HCT116 (cell line): ENCODE measurements at regions not wholly inside any gene's neighbourhood (a gene's known extent, or its start where the extent isn't known, plus 50 kb on each side); places are given as distances from the start of the nearest gene placed in this dataset.

Source experiments
- ATAC-seq: fragments of 200-7000 bp; cut with Tn5 transposase; 2 replicates; pipeline ENCODE4 v1.9.1; 2020; ENCODE audit warnings: mild to moderate bottlenecking, moderate library complexity
- BruUV-seq: library from RNA; stranded (reverse); fragments of 400-500 nt; replicated peaks from 2 replicates; lab custom pipeline; 2021; lab: Mats Ljungman, UMichigan
- CTCF ChIA-PET: fragments of 300-600 bp; sonication (Branson Sonifier 250); formaldehyde crosslinking; loops from one replicate; lab custom pipeline; 2021; ENCODE audit warnings: antibody characterized with exemption; lab: Charles Lee
- POLR2A ChIA-PET: fragments of 300-600, 350-600 bp; sonication (Branson Sonifier 250); formaldehyde crosslinking; loops from one replicate; lab custom pipeline; 2021; ENCODE audit warnings: antibody characterized with exemption; lab: Charles Lee
- RAD21 ChIA-PET, 2 experiments: fragments of 300-600 bp; sonication (Branson Sonifier 250); formaldehyde crosslinking; loops; one replicate each; lab custom pipeline; 2023; ENCODE audit warnings: low total read pairs in 2 of 2; ENCODE audit not compliant: uncharacterized antibody in 2 of 2, unreplicated experiment in 2 of 2, low non-redundant PET in 1 of 2; lab: Charles Lee
- DNase-seq: peaks from one replicate; pipeline ENCODE4 v3.0.0-alpha.2; 2010; ENCODE audit warnings: low read depth, low spot score
- H2AFZ ChIP-seq: fragments of 200-600 bp; shearing (Covaris generic), sonication (generic); 2 replicates; pipeline ENCODE4 v1.6.1; 2017; ENCODE audit warnings: low read depth, mixed run types, mixed read lengths, antibody characterized with exemption, low read length; ENCODE audit not compliant: poor library complexity, severe bottlenecking
- H3K27ac ChIP-seq: 2 replicates; pipeline ENCODE4 v1.5.1; 2012; ENCODE audit warnings: low read depth, low read length
- H3K27me3 ChIP-seq: fragments of 200-600 bp; sonication (generic); 2 replicates; pipeline ENCODE4 v1.6.1; 2016; ENCODE audit warnings: mixed run types, low read length, mixed read lengths; ENCODE audit not compliant: insufficient read depth
- H3K36me3 ChIP-seq, 2 experiments: fragments of 200-500 bp in 1 of 2; fragments of 200-600 bp in 1 of 2; sonication (Bioruptor generic) in 1 of 2; sonication (generic) in 1 of 2; 2 replicates each; pipeline versions ENCODE4 v1.5.1 to v1.6.1; 2014 to 2016; ENCODE audit warnings: low read length in 2 of 2, inconsistent platforms in 1 of 2, mixed read lengths in 1 of 2, mixed run types in 1 of 2; ENCODE audit not compliant: insufficient read depth in 2 of 2, control insufficient read depth in 1 of 2
- H3K4me1 ChIP-seq, 2 experiments: fragments of 200-600 bp in 1 of 2; sonication (generic) in 1 of 2; 2 replicates each; pipeline versions ENCODE4 v1.5.1 to v1.6.1; 2012 to 2017; ENCODE audit warnings: low read length in 2 of 2, inconsistent platforms in 1 of 2, mild to moderate bottlenecking in 1 of 2, mixed read lengths in 1 of 2, mixed run types in 1 of 2, moderate library complexity in 1 of 2; ENCODE audit not compliant: insufficient read depth in 2 of 2, control insufficient read depth in 1 of 2
- H3K4me2 ChIP-seq: fragments of 200-600 bp; sonication (generic); 2 replicates; pipeline ENCODE4 v1.6.1; 2017; ENCODE audit warnings: mixed run types, low read length, mixed read lengths
- H3K4me3 ChIP-seq, 2 experiments: fragments of 200-600 bp in 1 of 2; sonication (generic) in 1 of 2; replicated peaks in 1 of 2; 2 replicates each; pipeline ENCODE4 v1.5.1; 2011 to 2016; ENCODE audit warnings: low read length in 2 of 2, control low read depth in 1 of 2, low read depth in 1 of 2, mild to moderate bottlenecking in 1 of 2, mixed read lengths in 1 of 2, mixed run types in 1 of 2
- H3K79me2 ChIP-seq: fragments of 200-600 bp; sonication (generic); 2 replicates; pipeline ENCODE4 v1.6.1; 2017; ENCODE audit warnings: mild to moderate bottlenecking, mixed run types, low read length, moderate library complexity, mixed read lengths; ENCODE audit not compliant: insufficient read depth
- H3K9ac ChIP-seq: fragments of 200-600 bp; sonication (generic); 2 replicates; pipeline ENCODE4 v1.6.1; 2016; ENCODE audit warnings: low read length, mixed read lengths
- H3K9me2 ChIP-seq: fragments of 200-600 bp; sonication (generic), shearing (Covaris generic); 2 replicates; pipeline ENCODE4 v1.6.1; 2017; ENCODE audit warnings: mixed run types, mild to moderate bottlenecking, moderate library complexity; ENCODE audit not compliant: insufficient read depth
- H3K9me3 ChIP-seq, 2 experiments: fragments of 200-500 bp in 1 of 2; fragments of 200-600 bp in 1 of 2; sonication (Bioruptor generic) in 1 of 2; sonication (generic) in 1 of 2; 2 replicates each; pipeline ENCODE4 v1.6.1; 2014 to 2017; ENCODE audit warnings: low read length in 2 of 2, mixed read lengths in 2 of 2, inconsistent platforms in 1 of 2, low read depth in 1 of 2, mild to moderate bottlenecking in 1 of 2, mixed run types in 1 of 2, moderate library complexity in 1 of 2; ENCODE audit not compliant: control insufficient read depth in 1 of 2, insufficient read depth in 1 of 2
- H4K20me1 ChIP-seq: fragments of 200-600 bp; sonication (generic), shearing (Covaris generic); 2 replicates; pipeline ENCODE4 v1.6.1; 2017; ENCODE audit warnings: mixed run types, mild to moderate bottlenecking, moderate library complexity; ENCODE audit not compliant: insufficient read depth
- CBX3 ChIP-seq: IDR thresholded peaks from 2 replicates; pipeline ENCODE4 v1.6.1; 2012; ENCODE audit warnings: low read depth
- EGR1 ChIP-seq: IDR thresholded peaks from 2 replicates; pipeline ENCODE4 v1.6.1; 2012; ENCODE audit warnings: low read depth
- FOSL1 ChIP-seq: IDR thresholded peaks from 2 replicates; pipeline ENCODE4 v1.6.1; 2012; ENCODE audit warnings: low read depth
- JUND ChIP-seq: IDR thresholded peaks from 2 replicates; pipeline ENCODE4 v1.6.1; 2012
- POLR2A ChIP-seq: IDR thresholded peaks from 2 replicates; pipeline ENCODE4 v1.7.0; 2011; ENCODE audit warnings: borderline replicate concordance; ENCODE audit not compliant: insufficient read depth, insufficient read length; ENCODE audit errors: extremely low read depth
- TCF7L2 ChIP-seq: IDR thresholded peaks from 2 replicates; pipeline ENCODE4 v1.7.0; 2011; ENCODE audit warnings: borderline replicate concordance, inconsistent platforms; ENCODE audit not compliant: insufficient read depth, insufficient read length; ENCODE audit errors: extremely low read depth
- YY1 ChIP-seq: IDR thresholded peaks from 2 replicates; pipeline ENCODE4 v1.6.1; 2011; ENCODE audit warnings: low read length, low read depth, moderate library complexity, mild to moderate bottlenecking; ENCODE audit not compliant: insufficient replicate concordance; ENCODE audit errors: extremely low read depth
- ZFX ChIP-seq: fragments of 450-650 bp; IDR thresholded peaks from 2 replicates; pipeline ENCODE4 v1.6.1; 2017
- intact Hi-C: fragments of 100-400 bp; cut with micrococcal nuclease; formaldehyde crosslinking; loops from 2 replicates; pipeline ENCODE4 v1.10.0; 2022
- TF ChIP-seq, protein P1 (sequence below): IDR thresholded peaks from 2 replicates; pipeline ENCODE4 v1.6.1; 2012
- TF ChIP-seq, protein P2 (sequence below): IDR thresholded peaks from 2 replicates; pipeline ENCODE4 v1.6.1; 2012

DNA sequence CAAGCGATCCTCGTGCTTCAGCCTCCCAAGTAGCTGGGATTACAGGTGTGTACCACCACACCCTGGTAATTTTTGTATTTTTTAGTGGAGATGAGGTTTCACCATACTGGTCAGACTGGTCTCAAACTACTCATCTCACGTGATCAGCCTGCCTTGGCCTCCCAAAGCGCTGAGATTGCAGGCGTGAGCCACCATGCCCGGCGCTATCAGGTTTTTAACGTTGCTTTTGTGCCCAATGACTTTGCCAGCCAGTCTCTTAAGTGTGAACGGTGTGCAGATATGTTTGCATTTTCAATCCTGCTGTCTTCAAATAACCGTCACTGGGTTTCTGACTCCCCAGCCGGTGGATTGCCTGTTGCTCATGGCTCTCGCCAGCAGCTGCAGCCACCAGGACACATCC, 201.8 kb upstream of the PPP2R2D start:
- H3K36me3 ChIP-seq = no peaks in the 10 kb centered on the region
- no peaks in the 10 kb centered on the region for H3K9me2 ChIP-seq
- ATAC-seq (no peak), DNase-seq (no peak)
- ChIA-PET POLR2A (no interaction called here), CTCF (no interaction called here), RAD21 (no interaction called here)
- H3K27me3 ChIP-seq = 0 out of 2 replicates have a peak, but pooled peaks cover 4% of the 10 kb centered on the region
- H3K9ac ChIP-seq = no peak overlapping the region
- no peak for TF ChIP-seq YY1
- no peak for TF ChIP-seq EGR1
- TF ChIP-seq, protein P1, sequence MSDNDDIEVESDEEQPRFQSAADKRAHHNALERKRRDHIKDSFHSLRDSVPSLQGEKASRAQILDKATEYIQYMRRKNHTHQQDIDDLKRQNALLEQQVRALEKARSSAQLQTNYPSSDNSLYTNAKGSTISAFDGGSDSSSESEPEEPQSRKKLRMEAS = no peak
- no peak for TF ChIP-seq ZFX
- no peak for TF ChIP-seq JUND
- TF ChIP-seq FOSL1 = no peak
- H3K79me2 ChIP-seq = no peaks in the 10 kb centered on the region
- no peaks in the 10 kb centered on the region for H4K20me1 ChIP-seq
- no peak overlapping the region for H3K27ac ChIP-seq
- H3K4me1 ChIP-seq = no peaks in the 10 kb centered on the region
- no peaks in the 10 kb centered on the region for H3K9me3 ChIP-seq
- intact Hi-C loops = no loop called here
- H3K4me2 ChIP-seq = no peak overlapping the region
- BruUV-seq = no TSS peak
- no peak overlapping the region for H3K4me3 ChIP-seq
- no peak overlapping the region for H2AFZ ChIP-seq

DNA sequence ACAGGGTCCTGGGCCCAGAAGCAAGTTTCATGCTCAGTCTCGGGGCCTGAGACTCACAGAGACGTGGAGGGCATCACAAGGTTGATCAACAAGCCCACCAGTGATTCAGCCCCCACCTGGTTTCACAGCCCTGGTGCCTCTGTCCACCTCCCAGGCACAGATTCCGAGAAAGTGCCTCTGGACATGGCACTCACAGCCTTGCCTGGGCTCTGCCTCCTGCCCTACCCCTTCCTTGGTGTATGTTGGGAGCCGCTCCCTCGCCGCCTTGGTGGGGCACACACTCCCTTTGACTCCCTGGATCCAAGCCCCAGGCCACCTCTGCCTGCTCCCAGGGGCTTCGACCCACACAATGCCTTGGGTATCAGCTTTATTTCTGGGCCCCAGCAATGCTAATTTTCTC, 200.8 kb upstream of the PPP2R2D start:
- Histone ChIP-seq H3K79me2 (no peaks in the 10 kb centered on the region), H3K27me3 (0 out of 2 replicates have a peak, but pooled peaks cover 4% of the 10 kb centered on the region), H3K36me3 (no peaks in the 10 kb centered on the region), H3K4me3 (no peak overlapping the region), H3K4me2 (no peak overlapping the region), H3K4me1 (no peaks in the 10 kb centered on the region), H3K9ac (no peak overlapping the region), H4K20me1 (no peaks in the 10 kb centered on the region), H3K9me2 (no peaks in the 10 kb centered on the region), H3K9me3 (no peaks in the 10 kb centered on the region), H2AFZ (no peak overlapping the region), H3K27ac (no peak overlapping the region)
- intact Hi-C loops = no loop called here
- RAD21 ChIA-PET = no interaction called here
- ATAC-seq (no peak), DNase-seq (no peak)
- CTCF ChIA-PET = no interaction called here
- BruUV-seq = no TSS peak
- POLR2A ChIA-PET = no interaction called here
- no peak for TF ChIP-seq TCF7L2
- TF ChIP-seq, protein P2, sequence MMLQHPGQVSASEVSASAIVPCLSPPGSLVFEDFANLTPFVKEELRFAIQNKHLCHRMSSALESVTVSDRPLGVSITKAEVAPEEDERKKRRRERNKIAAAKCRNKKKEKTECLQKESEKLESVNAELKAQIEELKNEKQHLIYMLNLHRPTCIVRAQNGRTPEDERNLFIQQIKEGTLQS = no peak
- TF ChIP-seq, protein P1 = no peak
- no peak for TF ChIP-seq YY1
- TF ChIP-seq POLR2A = no peak
- TF ChIP-seq CBX3 = no peak
- TF ChIP-seq, all 23 proteins: peak for 0
